GM21390 (cell line): ENCODE measurements at regions not wholly inside any gene's neighbourhood (a gene's known extent, or its start where the extent isn't known, plus 50 kb on each side); places are given as distances from the start of the nearest gene placed in this dataset.

ENCODE experiments used
- ATAC-seq: cut with Tn5 transposase; IDR thresholded peaks from one replicate; pipeline ENCODE4 v1.9.1; 2021; ENCODE audit not compliant: unreplicated experiment

DNA sequence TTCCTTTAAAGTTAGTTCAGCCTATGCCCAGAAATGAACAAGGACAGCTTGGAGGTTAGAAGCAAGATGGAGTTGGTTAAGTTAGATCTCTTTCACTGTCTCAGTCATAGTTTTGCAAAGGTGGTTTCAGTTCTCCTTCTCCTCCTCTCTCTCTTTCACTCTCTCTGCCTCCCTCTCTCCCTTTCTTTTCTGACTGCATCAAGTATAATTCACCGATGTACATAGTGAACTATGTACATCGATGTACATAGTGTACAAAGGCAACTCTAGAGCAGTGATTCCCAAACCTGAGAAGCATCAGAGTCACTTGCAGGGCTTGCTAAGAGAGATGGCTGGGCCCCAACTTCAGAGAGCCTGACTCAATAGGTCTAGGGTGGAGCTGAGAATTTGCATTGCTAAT, 1259.7 kb downstream of the TYW1 start:
- ATAC-seq = no peak

- ATAC-seq = no peak
These were observed 1262.0 kb downstream of the TYW1 start for GRCh38 chr7:68258609-68259008.

- ATAC-seq = no peak
These were observed 1268.6 kb downstream of the TYW1 start for GRCh38 chr7:68265258-68265657.

- no peak for ATAC-seq
These were observed 1269.5 kb downstream of the TYW1 start for GRCh38 chr7:68266004-68266579.

DNA sequence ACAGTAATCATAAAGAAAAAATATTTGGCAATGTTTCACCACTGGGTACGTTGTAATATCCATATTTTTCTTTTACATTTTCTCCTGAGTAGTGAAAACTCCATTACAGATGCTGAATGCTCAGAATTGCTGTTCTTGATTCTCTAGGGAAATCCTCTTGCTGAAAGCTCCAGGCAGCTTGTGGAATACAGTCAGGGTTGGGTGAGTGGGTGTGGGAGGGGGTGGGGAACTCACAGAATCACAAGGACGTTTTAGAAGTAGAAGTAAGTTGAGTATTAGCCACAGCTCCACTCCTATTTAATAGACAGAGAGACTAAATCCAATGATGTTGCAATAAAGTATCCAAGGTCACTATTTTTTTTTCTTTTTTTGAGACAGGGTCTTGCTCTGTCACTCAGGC, 1270.9 kb downstream of the TYW1 start:
- ATAC-seq = no peak

DNA sequence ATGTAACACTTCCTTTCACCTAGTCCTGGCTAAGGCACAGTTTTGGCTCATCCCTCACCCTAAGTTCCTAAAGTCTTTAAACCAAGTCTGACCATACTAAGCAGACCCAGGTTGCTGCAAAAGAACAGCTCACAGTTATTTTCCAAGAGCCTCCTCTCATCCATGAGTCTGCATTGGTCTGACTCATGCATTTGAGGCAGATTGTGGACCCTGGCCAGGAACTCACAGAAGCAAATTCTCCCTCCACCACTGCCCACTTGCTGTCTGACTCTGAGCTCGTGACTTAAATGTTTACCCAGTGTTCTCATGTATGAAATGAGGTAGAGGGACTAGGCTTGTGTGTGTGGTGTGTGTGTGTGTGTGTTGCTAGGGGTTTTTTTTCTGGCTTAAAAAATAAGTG, 1272.8 kb downstream of the TYW1 start:
- ATAC-seq = no peak

- ATAC-seq = no peak
These were observed 1275.9 kb downstream of the TYW1 start for GRCh38 chr7:68272507-68272906.

DNA sequence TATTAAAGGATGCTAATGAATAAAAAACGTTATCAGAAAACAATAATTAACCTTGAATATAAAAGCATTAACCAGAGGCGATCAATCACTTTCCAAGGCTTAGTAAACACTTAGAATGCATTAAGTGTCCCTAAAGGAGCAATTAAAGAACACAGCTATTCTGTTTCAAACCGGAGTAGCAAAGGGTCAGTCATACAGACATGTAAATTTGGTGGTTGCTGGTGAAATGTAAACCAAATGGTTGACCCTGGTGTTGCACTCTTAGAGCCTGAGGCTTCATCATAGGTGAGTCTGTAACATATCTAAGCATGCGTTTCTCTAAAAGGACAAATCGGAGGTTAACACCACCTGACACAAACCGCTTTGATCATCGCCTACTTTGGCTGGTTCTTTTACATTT, 1280.1 kb downstream of the TYW1 start:
- no peak for ATAC-seq

- no peak for ATAC-seq
These were observed 1283.3 kb downstream of the TYW1 start for GRCh38 chr7:68279827-68280400.

- no peak for ATAC-seq
These were observed 1284.3 kb downstream of the TYW1 start for GRCh38 chr7:68280931-68281330.

DNA sequence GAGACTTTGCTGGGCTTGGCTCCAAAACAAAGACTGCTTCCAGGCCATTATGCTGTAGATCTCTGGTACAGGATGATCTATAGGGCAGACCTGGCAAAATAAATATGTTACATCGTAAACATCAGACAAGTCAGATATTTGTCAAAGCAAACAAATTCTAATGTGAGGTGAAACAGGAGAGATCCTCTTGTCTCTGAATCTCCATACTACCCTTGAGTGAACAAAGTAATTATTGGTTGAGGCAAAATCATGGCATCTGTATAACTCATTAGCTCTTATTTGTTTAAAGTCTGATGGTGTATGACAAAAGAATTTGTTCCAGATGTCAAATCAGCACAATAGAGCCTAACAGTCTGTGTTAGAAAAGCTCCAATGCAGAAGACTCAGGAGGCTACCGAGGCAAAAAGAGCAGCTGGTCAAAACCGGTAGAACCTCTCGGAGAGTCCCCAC, 1291.5 kb downstream of the TYW1 start:
- ATAC-seq = no peak

DNA sequence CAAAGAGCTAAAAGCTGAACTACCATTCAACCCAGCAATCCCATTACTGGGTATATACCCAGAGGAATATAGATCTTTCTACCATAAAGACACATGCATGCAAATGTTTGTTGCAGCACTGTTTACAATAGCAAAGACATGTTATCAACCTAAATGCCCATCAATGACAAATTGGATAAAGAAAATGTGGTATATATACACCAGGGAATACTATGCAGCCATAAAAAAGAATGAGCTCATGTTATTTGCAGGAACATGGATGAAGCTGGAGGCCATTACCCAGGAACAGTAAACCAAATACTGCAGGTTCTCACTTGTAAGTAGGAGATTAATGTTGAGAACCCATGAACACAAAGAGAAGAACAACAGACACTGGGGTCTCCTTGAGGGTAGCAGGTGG, 1295.1 kb downstream of the TYW1 start:
- no peak for ATAC-seq

GRCh38 chr7:68295386-68295785, 1298.8 kb downstream of the TYW1 start:
- ATAC-seq = no peak

DNA sequence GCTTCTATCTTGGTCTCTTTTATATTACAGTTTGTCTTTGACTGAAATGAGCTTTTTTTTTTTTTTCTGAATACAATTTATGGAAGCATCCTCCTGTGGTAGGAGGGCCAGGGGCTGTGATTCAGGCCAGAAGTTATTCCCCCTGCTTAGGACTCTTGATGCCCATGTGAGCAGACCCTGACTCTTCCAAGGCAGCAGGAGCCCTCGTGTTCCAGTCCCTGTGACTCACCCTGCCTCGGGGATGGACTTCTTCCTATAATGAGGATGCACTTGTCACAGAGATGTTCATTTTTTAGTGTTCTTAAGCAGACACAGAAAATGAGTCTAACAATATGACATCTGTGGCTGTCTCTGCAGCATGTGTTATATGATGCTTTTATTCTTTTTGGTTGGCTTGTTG, 1293.7 kb upstream of the AUTS2 start:
- ATAC-seq = no peak

- ATAC-seq = no peak
These were observed 1291.6 kb upstream of the AUTS2 start for GRCh38 chr7:68306692-68307107.

DNA sequence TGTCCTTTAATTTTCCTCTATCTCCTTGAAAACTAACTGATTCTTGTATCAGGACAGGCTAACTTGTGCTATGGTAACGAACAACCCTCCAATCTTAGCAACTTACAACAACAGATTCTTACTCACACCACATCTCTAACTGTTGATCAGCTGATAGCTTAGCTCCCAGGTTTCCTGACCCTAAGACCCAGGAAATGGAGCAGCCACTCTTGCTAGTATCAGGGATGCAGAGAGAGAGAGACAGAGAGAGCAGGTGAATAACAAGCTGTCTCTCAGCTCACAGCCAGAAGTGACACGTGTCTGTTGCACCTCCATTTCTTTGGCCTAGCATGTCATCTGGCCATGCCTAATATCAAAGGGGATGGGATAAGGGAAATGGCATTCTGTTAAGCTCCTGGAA, 1289.0 kb upstream of the AUTS2 start:
- ATAC-seq = no peak

DNA sequence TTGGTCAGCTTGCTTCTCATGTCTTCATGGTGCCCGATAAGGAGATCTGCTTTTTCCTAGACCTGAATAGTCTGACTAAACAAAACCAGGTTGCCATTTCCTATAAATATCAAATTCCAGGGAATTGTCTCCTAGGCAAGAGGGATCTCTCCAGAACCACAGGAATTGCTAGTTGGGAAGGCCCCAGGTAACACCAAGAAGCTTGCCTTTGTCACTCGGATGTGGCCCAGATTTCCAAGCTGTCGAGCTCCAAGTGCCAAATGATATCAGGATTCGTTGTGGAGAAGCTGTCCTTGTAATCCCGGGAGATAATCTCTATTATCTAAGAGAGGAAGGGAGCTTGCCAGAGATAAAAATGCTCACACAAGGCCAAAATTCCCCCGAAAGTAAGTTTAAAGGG, 1288.5 kb upstream of the AUTS2 start:
- ATAC-seq = no peak

DNA sequence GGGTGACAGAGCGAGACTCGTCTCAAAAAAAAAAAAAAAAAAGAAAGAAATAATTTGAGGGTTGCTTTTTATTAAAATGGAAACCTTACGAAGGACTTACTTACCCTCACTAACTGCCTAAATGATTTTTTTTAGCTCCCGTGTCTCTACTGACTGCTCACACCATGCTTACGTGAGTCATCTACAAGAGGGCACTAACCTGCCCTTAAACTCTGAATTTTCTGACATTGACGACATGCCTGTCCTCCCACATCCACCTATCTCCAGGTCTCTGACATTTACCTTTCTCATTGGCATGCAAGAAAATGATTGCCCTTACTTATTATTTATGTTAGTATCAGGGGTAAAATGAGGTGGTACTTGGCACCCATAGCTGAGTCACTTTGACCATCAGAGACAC, 1286.3 kb upstream of the AUTS2 start:
- no peak for ATAC-seq

DNA sequence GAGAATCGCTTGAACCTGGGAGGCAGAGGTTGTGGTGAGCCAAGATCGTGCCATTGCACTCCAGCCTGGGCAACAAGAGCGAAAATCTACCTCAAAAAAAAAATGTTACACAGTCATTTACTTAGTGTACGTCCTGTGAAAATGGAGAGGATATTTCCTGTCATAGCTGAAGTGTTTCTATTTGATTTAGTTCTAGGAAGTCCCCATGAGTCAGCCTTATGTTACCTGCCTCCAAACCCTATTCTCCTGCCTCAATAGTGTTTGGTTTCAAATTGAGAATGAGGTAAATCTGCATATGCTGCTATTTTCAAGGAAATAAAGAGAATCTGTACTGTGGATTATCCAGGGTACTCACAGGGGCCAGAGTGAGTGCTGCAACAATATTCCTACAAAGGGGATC, 1284.5 kb upstream of the AUTS2 start:
- no peak for ATAC-seq

DNA sequence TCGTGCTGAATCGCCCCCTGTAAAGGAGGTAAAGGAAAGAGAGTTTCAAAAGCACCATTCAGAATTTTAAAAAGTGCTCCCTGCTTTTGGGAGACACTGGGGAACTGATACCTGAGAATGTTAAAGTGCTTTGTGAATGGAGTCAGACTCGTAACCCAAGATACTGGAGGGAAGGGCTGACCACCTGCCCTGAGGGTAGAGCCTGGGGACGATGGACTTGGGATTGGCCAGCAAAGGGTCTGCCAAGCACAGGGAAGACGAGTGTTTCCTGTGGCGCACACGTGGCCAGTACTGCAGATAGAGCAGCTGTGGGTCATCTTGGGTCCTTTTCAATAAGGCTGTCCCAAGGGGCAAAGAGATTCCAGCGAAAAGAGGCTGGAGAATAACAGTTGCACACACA, 1284.1 kb upstream of the AUTS2 start:
- no peak for ATAC-seq

DNA sequence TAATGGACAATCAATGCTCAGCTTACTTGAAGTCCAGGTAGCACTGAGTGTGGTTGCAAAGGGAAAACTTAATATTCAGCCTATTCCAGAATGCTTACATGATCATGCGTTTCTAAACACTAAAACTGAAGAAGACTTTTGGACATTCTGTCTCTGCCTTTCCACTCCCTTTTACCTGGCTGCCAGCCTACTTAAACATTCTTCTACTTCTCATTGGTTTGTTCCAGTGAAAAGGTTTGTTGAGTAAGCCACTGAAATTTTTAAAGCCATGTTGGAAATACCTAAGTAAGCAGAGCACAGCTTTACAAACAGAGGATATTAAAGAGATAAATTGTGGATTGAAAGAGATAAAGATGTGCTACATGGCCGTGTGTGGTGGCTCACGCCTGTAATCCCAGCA, 1280.8 kb upstream of the AUTS2 start:
- no peak for ATAC-seq

DNA sequence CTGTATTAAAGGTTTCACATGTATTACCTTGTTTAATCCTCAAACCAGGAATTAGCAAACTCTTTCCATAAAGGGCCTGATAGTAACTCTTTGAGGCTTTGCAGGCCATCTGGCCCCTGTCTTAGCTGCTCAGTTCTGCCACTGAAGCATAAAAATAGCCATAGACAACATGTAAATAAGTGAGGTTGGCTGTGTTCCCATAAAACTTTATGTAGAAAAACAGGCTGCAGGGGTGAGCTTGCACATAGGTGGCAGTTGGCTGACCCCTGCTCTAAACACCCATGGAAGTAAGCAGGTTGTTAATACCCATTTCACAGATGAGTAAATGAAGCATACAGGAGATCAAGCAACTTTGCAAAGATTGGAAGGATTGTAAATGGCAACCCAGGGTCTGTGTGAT, 1279.2 kb upstream of the AUTS2 start:
- ATAC-seq = no peak

GRCh38 chr7:68321076-68321639, 1277.1 kb upstream of the AUTS2 start:
- no peak for ATAC-seq
